ENCODE measurements at regions not wholly inside any gene's neighbourhood (a gene's known extent, or its start where the extent isn't known, plus 50 kb on each side); places are given as distances from the start of the nearest gene placed in this dataset.
"Not testable (repeated sequence)": the region's sequence is repeated elsewhere in the genome, so short reads cannot be mapped to it uniquely, and the experiment has no call there.

- TF ChIP-seq EZH2 (IDR thresholded peaks at IDR 0.05; ENCODE audit: insufficient read depth, low read length); CTCF (IDR thresholded peaks at IDR 0.05; ENCODE audit: insufficient read depth, low read depth, low read length): not testable (repeated sequence)
Measured at GRCh38 chr3:5701005-5701404, 513.5 kb downstream of the EDEM1 start.
